ENCODE measurements at regions not wholly inside any gene's neighbourhood (a gene's known extent, or its start where the extent isn't known, plus 50 kb on each side); places are given as distances from the start of the nearest gene placed in this dataset.

GRCh38 chr6:134516582-134516981, 198.7 kb upstream of the SGK1 start:
- no peak for DNase-seq (ENCODE audit: low read depth)
- TF ChIP-seq CTCF (IDR thresholded peaks at IDR 0.05; ENCODE audit: insufficient read depth, low read depth, low read length, missing control alignments) = no peak
- no peak overlapping the region for H3K4me3 ChIP-seq (ENCODE audit: low read depth, low read length)

- no peak overlapping the region for H3K4me3 ChIP-seq (ENCODE audit: low read depth, low read length)
- TF ChIP-seq CTCF (IDR thresholded peaks at IDR 0.05; ENCODE audit: insufficient read depth, low read depth, low read length, missing control alignments) = no peak
- no peak for DNase-seq (ENCODE audit: low read depth)
Measured at GRCh38 chr6:134515986-134516385, 198.1 kb upstream of the SGK1 start.

- no peak for TF ChIP-seq CTCF (IDR thresholded peaks at IDR 0.05; ENCODE audit: insufficient read depth, low read depth, low read length, missing control alignments)
- no peak for DNase-seq (ENCODE audit: low read depth)
- H3K4me3 ChIP-seq (ENCODE audit: low read depth, low read length) = no peak overlapping the region
Measured at GRCh38 chr6:134512981-134513391, 195.1 kb upstream of the SGK1 start.

- H3K4me3 ChIP-seq (ENCODE audit: low read depth, low read length) = no peak overlapping the region
- no peak for DNase-seq (ENCODE audit: low read depth)
- no peak for TF ChIP-seq CTCF (IDR thresholded peaks at IDR 0.05; ENCODE audit: insufficient read depth, low read depth, low read length, missing control alignments)
Measured at GRCh38 chr6:134511984-134512683, 194.2 kb upstream of the SGK1 start.

GRCh38 chr6:134510920-134511319, 193.0 kb upstream of the SGK1 start:
- H3K4me3 ChIP-seq (ENCODE audit: low read depth, low read length) = no peak overlapping the region
- DNase-seq (ENCODE audit: low read depth) = no peak
- no peak for TF ChIP-seq CTCF (IDR thresholded peaks at IDR 0.05; ENCODE audit: insufficient read depth, low read depth, low read length, missing control alignments)

GRCh38 chr6:134510142-134510541, 192.2 kb upstream of the SGK1 start:
- TF ChIP-seq CTCF (IDR thresholded peaks at IDR 0.05; ENCODE audit: insufficient read depth, low read depth, low read length, missing control alignments) = no peak
- DNase-seq (ENCODE audit: low read depth) = no peak
- H3K4me3 ChIP-seq (ENCODE audit: low read depth, low read length) = no peak overlapping the region
